Keratinocyte (primary cell): ENCODE measurements at regions not wholly inside any gene's neighbourhood (a gene's known extent, or its start where the extent isn't known, plus 50 kb on each side); places are given as distances from the start of the nearest gene placed in this dataset.

Source experiments
- DNase-seq: peaks from one replicate; pipeline ENCODE4 v3.0.0-alpha.2; 2011; ENCODE audit warnings: low read depth, missing footprints, low spot score
- FAIRE-seq: peaks from 2 replicates; lab custom pipeline; 2011; peaks lifted over from hg19 to GRCh38; lab: Jason Lieb, UNC
- H2AFZ ChIP-seq: 2 replicates; pipeline ENCODE4 v1.6.0; 2012; ENCODE audit warnings: low read length, control low read depth, inconsistent platforms; ENCODE audit not compliant: control insufficient read depth
- H3K27ac ChIP-seq: 2 replicates; pipeline ENCODE4 v1.5.1; 2011; ENCODE audit warnings: low read length; ENCODE audit not compliant: control insufficient read depth, insufficient read depth
- H3K27me3 ChIP-seq: 3 replicates; pipeline ENCODE4 v1.6.0; 2011; ENCODE audit warnings: low read length; ENCODE audit not compliant: control insufficient read depth, insufficient read depth; ENCODE audit errors: extremely low read depth
- H3K36me3 ChIP-seq, 2 experiments: 2 replicates in 1 of 2; 3 replicates in 1 of 2; pipeline ENCODE4 v1.5.1; 2011; ENCODE audit warnings: low read length in 2 of 2, mild to moderate bottlenecking in 1 of 2; ENCODE audit not compliant: control insufficient read depth in 2 of 2, insufficient read depth in 2 of 2; ENCODE audit errors: extremely low read depth in 1 of 2
- H3K4me1 ChIP-seq: 3 replicates; pipeline ENCODE4 v1.5.1; 2011; ENCODE audit warnings: low read length; ENCODE audit not compliant: control insufficient read depth, insufficient read depth; ENCODE audit errors: extremely low read depth
- H3K4me2 ChIP-seq: 3 replicates; pipeline ENCODE4 v1.6.0; 2011; ENCODE audit warnings: low read depth, low read length; ENCODE audit not compliant: control insufficient read depth, insufficient read depth; ENCODE audit errors: extremely low read depth
- H3K4me3 ChIP-seq, 3 experiments: fragments of 200-600 bp in 1 of 3; sonication (generic) in 1 of 3; 2 replicates in 2 of 3; 3 replicates in 1 of 3; pipeline ENCODE4 v1.5.1; 2011 to 2016; ENCODE audit warnings: low read length in 3 of 3, mild to moderate bottlenecking in 3 of 3, control low read depth in 2 of 3, inconsistent platforms in 1 of 3, low read depth in 1 of 3, mixed read lengths in 1 of 3, mixed run types in 1 of 3, moderate library complexity in 1 of 3; ENCODE audit not compliant: control insufficient read depth in 2 of 3, insufficient read depth in 2 of 3; ENCODE audit errors: extremely low read depth in 1 of 3
- H3K79me2 ChIP-seq: 2 replicates; pipeline ENCODE4 v1.6.0; 2012; ENCODE audit warnings: low read length; ENCODE audit not compliant: control insufficient read depth, insufficient read depth
- H3K9ac ChIP-seq: 3 replicates; pipeline ENCODE4 v1.6.0; 2011; ENCODE audit warnings: low read length; ENCODE audit not compliant: control insufficient read depth, insufficient read depth; ENCODE audit errors: extremely low read depth
- H3K9me1 ChIP-seq: 3 replicates; pipeline ENCODE4 v1.6.0; 2011; ENCODE audit warnings: low read length; ENCODE audit not compliant: control insufficient read depth, insufficient read depth; ENCODE audit errors: extremely low read depth
- H3K9me3 ChIP-seq: 2 replicates; pipeline ENCODE4 v1.5.1; 2012; ENCODE audit warnings: low read depth, low read length; ENCODE audit not compliant: control insufficient read depth
- H4K20me1 ChIP-seq: 3 replicates; pipeline ENCODE4 v1.6.0; 2011; ENCODE audit warnings: low read length; ENCODE audit not compliant: control insufficient read depth, insufficient read depth; ENCODE audit errors: extremely low read depth
- EZH2 ChIP-seq: IDR thresholded peaks from one replicate; pipeline ENCODE4 v1.6.1; 2012; ENCODE audit warnings: inconsistent platforms, mild to moderate bottlenecking, low read length, moderate library complexity
- dilution Hi-C: fragments of 300-500 bp; cut with MboI; formaldehyde crosslinking; loops from one replicate; pipeline ENCODE4 v1.7.0; 2020; ENCODE audit warnings: low sequenced_read_pairs; ENCODE audit not compliant: extremely low pct_ligation_motif_present
- TF ChIP-seq, protein P1 (sequence below), 3 experiments: IDR thresholded peaks in 1 of 3; conservative IDR thresholded peaks in 1 of 3; optimal IDR thresholded peaks in 1 of 3; 2 replicates in 2 of 3; 3 replicates in 1 of 3; pipeline versions ENCODE3 to v1.5.1; 2011; ENCODE audit warnings: low read length in 3 of 3, mild to moderate bottlenecking in 3 of 3, moderate library complexity in 2 of 3, control low read depth in 1 of 3, inconsistent platforms in 1 of 3; ENCODE audit not compliant: insufficient read depth in 2 of 3; ENCODE audit errors: extremely low read depth in 1 of 3

DNA sequence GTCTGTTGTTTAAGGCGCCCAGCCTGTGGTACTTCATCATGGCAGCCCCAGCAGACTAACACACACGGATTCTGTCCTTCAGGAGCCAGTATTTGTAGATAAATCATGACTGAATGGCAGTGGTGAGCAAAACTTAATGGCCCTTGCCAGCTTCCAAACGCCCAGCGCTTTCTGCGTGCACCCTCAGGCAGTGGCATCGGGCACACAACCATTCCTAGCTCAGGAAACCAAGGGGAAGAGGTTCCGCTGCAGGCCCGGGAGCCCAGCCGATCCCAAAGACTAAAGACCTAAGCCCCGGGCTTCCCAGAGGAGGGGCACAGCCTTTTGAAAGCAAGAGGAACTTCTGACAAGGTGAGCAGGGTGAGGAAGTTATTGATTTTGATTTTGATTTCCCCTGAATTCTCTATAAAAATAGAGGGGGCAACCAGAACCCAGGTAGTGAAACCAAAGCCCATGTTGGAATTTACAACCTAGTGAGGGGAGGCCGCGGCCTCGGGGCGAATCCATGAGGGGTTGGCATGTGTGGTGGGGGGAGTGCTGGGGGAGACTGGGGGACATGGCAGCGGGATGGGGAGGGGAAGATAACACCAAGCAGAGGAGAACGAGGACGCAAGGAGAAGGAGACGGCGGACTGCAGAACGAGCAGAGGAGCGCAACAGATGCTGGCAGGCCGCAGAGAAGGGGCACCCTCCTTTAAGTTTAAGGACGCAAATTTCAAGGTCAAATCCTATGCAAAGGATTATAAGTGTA, 79.9 kb upstream of the SEPTIN5 start:
- Histone ChIP-seq H2AFZ (no peak overlapping the region), H3K9me1 (no peaks in the 10 kb centered on the region), H3K4me2 (no peak overlapping the region), H3K27ac (no peak overlapping the region), H3K4me3 (no peak overlapping the region), H3K36me3 (no peaks in the 10 kb centered on the region), H3K4me1 (peaks cover 14% of the 10 kb centered on the region), H3K27me3 (no peaks in the 10 kb centered on the region), H4K20me1 (no peaks in the 10 kb centered on the region), H3K9me3 (no peaks in the 10 kb centered on the region), H3K9ac (no peak overlapping the region), H3K79me2 (no peaks in the 10 kb centered on the region)
- dilution Hi-C loops: no loop called here
- FAIRE-seq: no peak
- no peak for DNase-seq
- TF ChIP-seq EZH2: no peak
- TF ChIP-seq, protein P1, sequence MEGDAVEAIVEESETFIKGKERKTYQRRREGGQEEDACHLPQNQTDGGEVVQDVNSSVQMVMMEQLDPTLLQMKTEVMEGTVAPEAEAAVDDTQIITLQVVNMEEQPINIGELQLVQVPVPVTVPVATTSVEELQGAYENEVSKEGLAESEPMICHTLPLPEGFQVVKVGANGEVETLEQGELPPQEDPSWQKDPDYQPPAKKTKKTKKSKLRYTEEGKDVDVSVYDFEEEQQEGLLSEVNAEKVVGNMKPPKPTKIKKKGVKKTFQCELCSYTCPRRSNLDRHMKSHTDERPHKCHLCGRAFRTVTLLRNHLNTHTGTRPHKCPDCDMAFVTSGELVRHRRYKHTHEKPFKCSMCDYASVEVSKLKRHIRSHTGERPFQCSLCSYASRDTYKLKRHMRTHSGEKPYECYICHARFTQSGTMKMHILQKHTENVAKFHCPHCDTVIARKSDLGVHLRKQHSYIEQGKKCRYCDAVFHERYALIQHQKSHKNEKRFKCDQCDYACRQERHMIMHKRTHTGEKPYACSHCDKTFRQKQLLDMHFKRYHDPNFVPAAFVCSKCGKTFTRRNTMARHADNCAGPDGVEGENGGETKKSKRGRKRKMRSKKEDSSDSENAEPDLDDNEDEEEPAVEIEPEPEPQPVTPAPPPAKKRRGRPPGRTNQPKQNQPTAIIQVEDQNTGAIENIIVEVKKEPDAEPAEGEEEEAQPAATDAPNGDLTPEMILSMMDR (optimal IDR thresholded peaks at IDR 0.05 in 1 of 3, IDR thresholded peaks at IDR 0.05 in 1 of 3, conservative IDR thresholded peaks at IDR 0.05 in 1 of 3; ENCODE audit: extremely low read depth in 1 of 3, insufficient read depth in 2 of 3, low read length in 3 of 3): no peak

DNA sequence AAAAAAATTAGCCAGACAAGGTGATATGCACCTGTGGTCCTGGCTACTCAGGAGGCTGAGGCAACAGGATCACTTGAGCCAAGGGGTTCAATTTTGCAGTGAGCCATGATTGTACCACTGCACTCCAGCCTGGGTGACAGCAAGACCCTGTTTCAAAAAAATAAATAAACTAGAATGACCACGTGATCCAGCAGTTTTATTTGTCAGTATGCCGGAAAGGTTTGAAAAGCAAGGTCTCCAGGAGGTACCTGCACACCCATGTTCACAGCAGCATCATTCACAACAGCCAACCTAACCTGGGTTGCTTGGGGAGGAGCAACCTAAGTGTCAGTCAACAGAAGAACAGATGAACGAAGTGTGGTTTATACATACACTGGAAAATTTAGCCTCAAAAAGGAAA, 78.7 kb upstream of the SEPTIN5 start:
- Histone ChIP-seq H4K20me1 (no peaks in the 10 kb centered on the region), H3K9ac (no peak overlapping the region), H3K9me3 (no peaks in the 10 kb centered on the region), H3K79me2 (no peaks in the 10 kb centered on the region), H2AFZ (no peak overlapping the region), H3K27me3 (peaks cover 3% of the 10 kb centered on the region), H3K4me1 (peaks cover 14% of the 10 kb centered on the region), H3K4me3 (no peak overlapping the region), H3K27ac (no peak overlapping the region), H3K4me2 (no peak overlapping the region), H3K9me1 (no peaks in the 10 kb centered on the region), H3K36me3 (no peaks in the 10 kb centered on the region)
- no peak for DNase-seq
- no peak for FAIRE-seq
- TF ChIP-seq EZH2: no peak
- TF ChIP-seq, protein P1 (optimal IDR thresholded peaks at IDR 0.05 in 1 of 3, IDR thresholded peaks at IDR 0.05 in 1 of 3, conservative IDR thresholded peaks at IDR 0.05 in 1 of 3; ENCODE audit: extremely low read depth in 1 of 3, insufficient read depth in 2 of 3, low read length in 3 of 3): no peak
- dilution Hi-C loops: no loop called here
